ENCODE measurements at regions not wholly inside any gene's neighbourhood (a gene's known extent, or its start where the extent isn't known, plus 50 kb on each side); places are given as distances from the start of the nearest gene placed in this dataset.

DNA sequence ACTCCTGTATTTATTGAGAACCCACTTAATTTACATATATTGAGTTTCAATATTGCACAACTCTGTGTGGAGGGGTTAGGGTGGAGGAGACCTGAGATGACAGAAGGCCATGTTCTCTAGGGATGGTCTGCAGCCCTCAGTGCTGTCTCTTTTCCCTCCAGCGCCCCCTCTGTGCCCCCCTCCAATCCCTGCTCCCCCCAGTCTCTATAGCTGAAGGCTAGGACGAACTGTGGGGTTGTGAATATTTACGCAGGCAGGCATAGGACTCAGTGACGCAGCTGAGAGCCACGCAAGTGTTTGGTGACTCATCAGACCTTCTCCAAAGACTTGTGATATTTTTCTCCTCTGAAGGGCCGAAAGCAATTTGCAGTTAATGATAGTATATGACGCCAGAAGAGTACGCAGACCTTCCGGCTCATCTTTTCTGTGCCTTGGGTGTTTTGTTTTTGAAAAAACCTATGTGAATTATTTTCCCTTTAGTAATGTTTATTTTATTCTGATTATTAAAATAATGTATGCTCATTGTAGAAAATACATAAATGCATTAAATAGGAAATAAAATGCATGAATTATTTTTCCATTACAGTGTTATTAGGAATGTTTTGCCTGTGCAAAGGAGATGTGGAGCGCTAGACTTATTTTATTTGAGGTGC lies 85.3 kb downstream of the SLC25A47 start:
- peak overlapping the region; percentile 73 for H3K27ac ChIP-seq (ENCODE audit: low read depth, low read length)
- H3K4me3 ChIP-seq (ENCODE audit: low read depth, low read length): no peak overlapping the region
- no peak overlapping the region for H3K9ac ChIP-seq (ENCODE audit: low read depth, low read length)

DNA sequence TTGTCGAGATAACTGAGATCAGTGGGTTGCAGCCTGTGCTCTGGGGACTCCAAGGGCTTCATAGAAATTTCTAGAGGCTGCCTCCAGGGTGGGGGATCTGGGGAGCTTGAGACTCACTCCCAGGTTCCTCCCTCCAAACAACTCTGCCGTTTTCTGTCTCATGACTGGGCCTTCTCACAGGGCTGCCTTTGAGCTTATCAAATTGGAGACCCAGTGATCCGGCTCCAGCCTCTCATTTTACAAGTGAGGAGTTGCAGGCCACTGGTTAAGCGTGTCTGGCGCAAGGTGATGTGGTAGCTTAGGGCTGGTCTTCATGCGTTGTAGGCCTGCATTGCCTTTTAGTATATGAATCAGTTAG lies 85.8 kb downstream of the SLC25A47 start:
- Histone ChIP-seq H3K27me3 (ENCODE audit: control insufficient read depth, insufficient read depth, low read length) (no peaks in the 10 kb centered on the region), H3K27ac (ENCODE audit: low read depth, low read length) (peak overlapping the region; percentile 73), H3K36me3 (ENCODE audit: control insufficient read depth, insufficient read depth, low read length) (no peaks in the 10 kb centered on the region), H3K4me3 (ENCODE audit: low read depth, low read length) (no peak overlapping the region), H3K4me1 (ENCODE audit: control insufficient read depth, insufficient read depth, low read length) (peaks cover 30% of the 10 kb centered on the region), H3K9ac (ENCODE audit: low read depth, low read length) (no peak overlapping the region), H3K9me3 (ENCODE audit: control insufficient read depth, insufficient read depth, low read length) (no peaks in the 10 kb centered on the region)

More for the DNA sequence above, 85.3 kb downstream of the SLC25A47 start:
- Histone ChIP-seq H3K9me3 (ENCODE audit: control insufficient read depth, insufficient read depth, low read length) (no peaks in the 10 kb centered on the region), H3K36me3 (ENCODE audit: control insufficient read depth, insufficient read depth, low read length) (no peaks in the 10 kb centered on the region), H3K27me3 (ENCODE audit: control insufficient read depth, insufficient read depth, low read length) (no peaks in the 10 kb centered on the region), H3K4me1 (ENCODE audit: control insufficient read depth, insufficient read depth, low read length) (peaks cover 30% of the 10 kb centered on the region)

DNA sequence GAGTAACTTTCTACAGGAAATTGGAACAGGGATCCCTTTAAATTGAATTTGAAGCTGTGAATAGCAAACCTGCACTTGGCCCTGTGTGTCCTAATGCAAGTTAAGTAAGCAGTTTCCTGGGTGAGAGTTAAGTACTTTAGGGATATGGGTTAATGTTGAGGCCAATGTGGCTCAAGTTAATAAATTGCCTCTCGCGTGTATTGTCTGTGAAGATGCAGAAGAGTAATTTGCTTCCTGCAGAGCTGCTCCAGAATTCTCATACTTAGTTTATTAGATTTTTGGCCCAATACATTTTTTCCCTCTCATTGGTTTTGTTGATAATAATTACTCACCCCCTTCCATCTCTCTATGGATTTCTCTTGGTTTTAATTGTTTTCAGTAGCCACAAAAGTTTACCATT lies 86.5 kb downstream of the SLC25A47 start:
- H3K9ac ChIP-seq (ENCODE audit: low read depth, low read length): no peak overlapping the region
- peak overlapping the region; percentile 73 for H3K27ac ChIP-seq (ENCODE audit: low read depth, low read length)
- no peaks in the 10 kb centered on the region for H3K36me3 ChIP-seq (ENCODE audit: control insufficient read depth, insufficient read depth, low read length)
- no peak overlapping the region for H3K4me3 ChIP-seq (ENCODE audit: low read depth, low read length)
- H3K27me3 ChIP-seq (ENCODE audit: control insufficient read depth, insufficient read depth, low read length): no peaks in the 10 kb centered on the region
- H3K4me1 ChIP-seq (ENCODE audit: control insufficient read depth, insufficient read depth, low read length): peaks cover 30% of the 10 kb centered on the region
- no peaks in the 10 kb centered on the region for H3K9me3 ChIP-seq (ENCODE audit: control insufficient read depth, insufficient read depth, low read length)

DNA sequence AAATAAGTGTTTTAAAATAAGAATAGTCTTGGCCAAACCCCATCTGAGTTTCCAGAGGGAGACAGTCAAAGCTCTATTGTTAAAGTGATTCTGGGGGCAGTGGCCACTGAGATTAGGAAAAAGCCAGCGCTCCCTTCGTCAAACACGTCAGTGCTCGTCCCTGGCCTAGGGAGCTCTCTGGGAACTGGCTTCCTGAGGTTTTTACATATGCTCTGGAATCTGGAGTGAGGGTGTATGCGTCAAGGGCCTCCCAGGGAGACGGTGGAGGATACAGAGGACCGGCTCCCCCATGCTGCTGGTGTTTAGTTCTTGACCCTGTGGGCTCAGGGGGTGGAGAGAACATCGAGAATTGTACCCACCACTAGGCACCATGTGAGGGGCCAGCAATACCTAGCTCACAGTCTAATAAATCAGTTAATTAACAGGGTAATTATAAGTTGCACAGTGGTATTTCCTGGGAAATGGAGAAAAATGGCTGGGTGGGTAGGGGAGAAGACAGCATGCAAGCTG lies 87.0 kb downstream of the SLC25A47 start:
- Histone ChIP-seq H3K27me3 (ENCODE audit: control insufficient read depth, insufficient read depth, low read length) (no peaks in the 10 kb centered on the region), H3K9ac (ENCODE audit: low read depth, low read length) (no peak overlapping the region), H3K36me3 (ENCODE audit: control insufficient read depth, insufficient read depth, low read length) (no peaks in the 10 kb centered on the region), H3K9me3 (ENCODE audit: control insufficient read depth, insufficient read depth, low read length) (no peaks in the 10 kb centered on the region), H3K4me1 (ENCODE audit: control insufficient read depth, insufficient read depth, low read length) (peaks cover 30% of the 10 kb centered on the region), H3K4me3 (ENCODE audit: low read depth, low read length) (no peak overlapping the region), H3K27ac (ENCODE audit: low read depth, low read length) (peak overlapping the region; percentile 73)

DNA sequence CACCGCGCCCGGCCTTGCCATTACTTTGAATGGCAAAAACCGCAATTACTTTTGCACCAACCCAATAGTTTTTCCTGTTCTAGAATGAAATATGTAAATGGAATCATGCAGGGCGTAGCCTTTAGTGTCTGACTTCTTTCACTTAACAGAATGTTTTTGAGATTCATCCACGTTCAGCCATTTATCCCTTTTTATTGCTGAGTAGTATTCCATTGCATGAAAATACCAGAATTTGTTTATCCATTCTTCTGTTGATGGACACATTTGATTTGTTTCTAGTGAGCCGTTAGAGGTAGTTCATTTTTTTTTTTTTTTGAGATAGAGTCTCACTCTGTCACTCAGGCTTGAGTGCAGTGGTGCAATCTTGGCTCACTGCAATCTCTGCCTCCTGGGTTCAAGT lies 90.6 kb downstream of the SLC25A47 start:
- no peak overlapping the region for H3K4me3 ChIP-seq (ENCODE audit: low read depth, low read length)
- no peaks in the 10 kb centered on the region for H3K9me3 ChIP-seq (ENCODE audit: control insufficient read depth, insufficient read depth, low read length)
- no peaks in the 10 kb centered on the region for H3K27me3 ChIP-seq (ENCODE audit: control insufficient read depth, insufficient read depth, low read length)
- no peak overlapping the region for H3K27ac ChIP-seq (ENCODE audit: low read depth, low read length)
- no peaks in the 10 kb centered on the region for H3K36me3 ChIP-seq (ENCODE audit: control insufficient read depth, insufficient read depth, low read length)
- no peak overlapping the region for H3K9ac ChIP-seq (ENCODE audit: low read depth, low read length)
- H3K4me1 ChIP-seq (ENCODE audit: control insufficient read depth, insufficient read depth, low read length): peaks cover 22% of the 10 kb centered on the region

DNA sequence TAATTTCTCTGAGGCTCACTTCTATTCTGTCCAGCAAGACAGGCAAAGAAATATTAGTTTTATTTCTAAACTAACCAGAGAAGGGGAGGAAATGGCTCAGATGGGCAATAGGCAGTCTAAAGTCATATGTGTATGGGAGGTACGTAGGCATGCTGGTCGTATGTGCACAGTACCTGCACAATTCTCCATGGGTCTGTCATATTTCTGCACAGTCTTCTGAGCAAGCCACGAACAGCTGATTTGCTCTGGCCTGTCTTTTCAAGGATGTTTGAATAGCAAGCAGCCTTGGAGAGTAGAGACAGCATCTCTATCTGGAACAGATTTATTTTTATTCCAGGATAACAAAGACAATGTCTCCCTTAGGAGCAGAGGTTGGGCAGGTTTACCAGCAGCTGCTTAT lies 92.1 kb downstream of the SLC25A47 start:
- H3K27me3 ChIP-seq (ENCODE audit: control insufficient read depth, insufficient read depth, low read length): no peaks in the 10 kb centered on the region
- no peak overlapping the region for H3K4me3 ChIP-seq (ENCODE audit: low read depth, low read length)
- no peak overlapping the region for H3K9ac ChIP-seq (ENCODE audit: low read depth, low read length)
- H3K4me1 ChIP-seq (ENCODE audit: control insufficient read depth, insufficient read depth, low read length): peaks cover 6% of the 10 kb centered on the region
- H3K9me3 ChIP-seq (ENCODE audit: control insufficient read depth, insufficient read depth, low read length): no peaks in the 10 kb centered on the region
- H3K27ac ChIP-seq (ENCODE audit: low read depth, low read length): no peak overlapping the region
- H3K36me3 ChIP-seq (ENCODE audit: control insufficient read depth, insufficient read depth, low read length): no peaks in the 10 kb centered on the region

DNA sequence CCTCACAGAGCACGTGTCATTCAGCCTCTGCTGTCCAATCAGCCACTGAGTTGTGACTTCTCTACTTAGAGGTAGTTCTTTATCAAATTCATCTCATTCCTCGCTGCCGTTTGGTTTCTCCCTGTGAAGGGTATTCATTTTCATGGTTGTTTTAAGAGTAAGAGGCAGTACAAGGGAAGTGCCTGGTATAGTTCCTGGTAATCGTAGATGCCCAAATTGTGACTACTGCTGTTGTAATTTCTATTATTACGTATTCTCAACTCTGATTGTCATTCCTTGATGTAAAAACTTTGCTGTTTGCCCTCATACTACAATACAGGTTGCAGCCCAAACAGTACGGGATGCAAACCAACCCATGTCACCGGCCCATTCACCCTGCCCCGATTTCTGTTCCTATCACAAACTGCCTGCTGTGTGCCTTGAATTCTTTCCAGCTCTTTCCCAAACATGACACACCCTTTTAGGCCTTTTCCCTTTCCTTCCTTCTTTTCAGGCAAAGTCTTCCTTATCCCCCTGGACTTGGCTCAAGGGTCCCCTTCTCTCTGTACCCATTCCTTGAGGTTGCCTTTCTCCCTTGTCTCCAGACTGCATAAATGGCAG lies 93.0 kb downstream of the SLC25A47 start:
- H3K36me3 ChIP-seq (ENCODE audit: control insufficient read depth, insufficient read depth, low read length): no peaks in the 10 kb centered on the region

DNA sequence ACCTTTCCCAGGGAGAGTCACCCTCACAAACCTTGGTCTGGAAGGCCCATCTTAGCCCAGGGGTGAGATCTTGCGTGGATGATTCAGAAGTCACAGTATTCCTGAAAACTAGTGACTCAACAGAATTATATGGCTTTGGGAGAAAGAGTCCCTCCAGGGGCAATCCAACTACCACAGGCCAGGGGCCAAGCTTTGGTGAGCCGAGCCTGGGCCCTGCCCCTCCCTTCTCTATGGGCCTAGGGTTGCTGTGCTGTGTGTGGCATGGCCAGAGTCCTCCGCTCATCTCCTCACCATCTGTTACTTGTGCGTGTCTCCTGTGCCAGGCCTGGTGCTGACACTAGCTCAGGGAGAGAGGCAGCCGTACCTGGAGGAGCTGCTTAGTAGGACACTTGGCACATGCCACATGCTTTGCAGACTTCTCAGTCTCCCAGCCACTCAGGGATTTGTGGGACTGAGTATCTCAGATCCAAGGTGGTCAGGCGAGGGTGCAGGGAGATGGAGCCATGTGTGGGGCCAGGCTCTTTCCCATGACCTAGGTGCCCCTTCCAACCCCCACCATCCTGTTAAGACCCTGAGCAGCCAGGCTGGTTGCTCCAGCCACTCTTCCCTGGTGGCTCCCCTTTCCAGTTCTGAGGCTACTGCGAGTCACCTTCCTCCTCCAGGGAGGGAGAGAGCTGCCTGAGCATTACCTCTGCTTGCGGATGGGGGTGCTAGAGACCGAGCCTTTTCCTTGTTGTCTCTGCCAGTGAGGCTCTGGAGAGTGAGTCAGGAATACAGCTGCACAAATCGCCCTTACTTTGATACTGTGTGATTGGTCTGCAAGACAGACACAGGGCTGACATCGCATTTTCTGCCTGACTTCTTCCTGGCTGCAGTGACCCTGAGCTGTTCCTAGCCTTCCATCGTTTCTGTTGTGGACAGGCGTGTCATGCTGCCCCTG lies 94.1 kb downstream of the SLC25A47 start:
- Histone ChIP-seq H3K27me3 (ENCODE audit: control insufficient read depth, insufficient read depth, low read length) (no peaks in the 10 kb centered on the region), H3K9me3 (ENCODE audit: control insufficient read depth, insufficient read depth, low read length) (no peaks in the 10 kb centered on the region), H3K4me3 (ENCODE audit: low read depth, low read length) (no peak overlapping the region), H3K4me1 (ENCODE audit: control insufficient read depth, insufficient read depth, low read length) (peaks cover 3% of the 10 kb centered on the region; the same call in 1 of the 2 replicates), H3K9ac (ENCODE audit: low read depth, low read length) (no peak overlapping the region), H3K36me3 (ENCODE audit: control insufficient read depth, insufficient read depth, low read length) (no peaks in the 10 kb centered on the region), H3K27ac (ENCODE audit: low read depth, low read length) (no peak overlapping the region)

More for the DNA sequence above, 93.0 kb downstream of the SLC25A47 start:
- Histone ChIP-seq H3K4me1 (ENCODE audit: control insufficient read depth, insufficient read depth, low read length) (peaks cover 3% of the 10 kb centered on the region; the same call in 1 of the 2 replicates), H3K27ac (ENCODE audit: low read depth, low read length) (no peak overlapping the region), H3K9ac (ENCODE audit: low read depth, low read length) (no peak overlapping the region), H3K27me3 (ENCODE audit: control insufficient read depth, insufficient read depth, low read length) (no peaks in the 10 kb centered on the region), H3K9me3 (ENCODE audit: control insufficient read depth, insufficient read depth, low read length) (no peaks in the 10 kb centered on the region), H3K4me3 (ENCODE audit: low read depth, low read length) (no peak overlapping the region)

DNA sequence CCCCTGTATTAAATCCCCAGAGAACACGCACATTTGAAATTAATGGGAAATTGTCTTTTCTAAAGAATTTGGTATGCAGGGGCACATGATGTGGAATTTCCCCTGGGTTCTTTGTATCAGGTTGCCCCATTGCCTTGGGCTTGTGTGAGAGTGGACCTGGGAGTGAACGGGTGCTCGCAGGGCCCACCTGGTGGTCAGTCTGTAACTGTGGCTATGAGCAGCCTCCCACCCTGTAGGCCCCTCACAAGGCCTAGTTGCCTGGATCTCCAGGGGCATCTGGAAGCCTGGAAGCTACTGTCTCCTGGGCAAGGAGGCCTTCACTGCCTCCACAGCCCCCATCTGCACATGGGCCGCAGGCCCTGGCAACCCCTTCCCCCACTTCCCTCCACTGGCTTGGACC lies 96.7 kb downstream of the SLC25A47 start:
- H3K27ac ChIP-seq (ENCODE audit: low read depth, low read length): no peak overlapping the region
- no peaks in the 10 kb centered on the region for H3K9me3 ChIP-seq (ENCODE audit: control insufficient read depth, insufficient read depth, low read length)
- H3K4me3 ChIP-seq (ENCODE audit: low read depth, low read length): no peak overlapping the region
- no peaks in the 10 kb centered on the region for H3K36me3 ChIP-seq (ENCODE audit: control insufficient read depth, insufficient read depth, low read length)
- no peak overlapping the region for H3K9ac ChIP-seq (ENCODE audit: low read depth, low read length)
- H3K4me1 ChIP-seq (ENCODE audit: control insufficient read depth, insufficient read depth, low read length): peaks cover 3% of the 10 kb centered on the region
- no peaks in the 10 kb centered on the region for H3K27me3 ChIP-seq (ENCODE audit: control insufficient read depth, insufficient read depth, low read length)

DNA sequence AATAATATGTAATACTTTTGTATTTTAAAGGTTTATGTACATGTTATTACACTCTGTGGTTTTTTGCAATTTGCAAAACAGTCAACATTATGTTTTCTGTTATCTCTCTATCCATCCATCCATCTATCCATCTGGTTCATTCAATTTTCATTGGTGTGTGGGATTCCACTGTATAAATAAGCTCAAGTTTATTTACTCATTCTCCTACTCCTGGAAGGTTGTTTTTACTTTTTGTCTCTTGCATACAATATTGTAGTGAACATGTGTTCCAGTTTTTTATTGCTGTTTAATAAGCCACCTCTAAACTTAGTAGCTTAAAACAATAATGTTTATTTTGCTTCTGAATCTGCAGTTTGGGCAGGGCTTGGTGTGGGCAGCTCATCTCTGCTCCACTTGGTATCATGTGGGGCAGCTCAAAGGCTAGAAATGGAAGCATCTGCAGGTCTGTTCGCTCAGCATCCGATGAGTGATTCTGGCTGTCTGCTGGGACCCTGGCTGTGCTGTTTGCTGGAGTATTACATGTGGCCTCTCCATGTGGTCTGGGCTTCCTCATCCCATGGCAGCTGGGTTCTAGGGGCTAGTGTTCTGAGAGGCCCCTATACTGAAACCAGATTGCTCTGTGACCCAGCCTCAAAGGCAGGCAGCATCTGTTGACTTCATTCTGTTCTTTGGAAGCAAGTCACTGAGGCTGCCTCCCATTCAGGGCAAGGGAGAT lies 98.8 kb downstream of the SLC25A47 start:
- Histone ChIP-seq H3K4me3 (ENCODE audit: low read depth, low read length) (no peak overlapping the region), H3K9me3 (ENCODE audit: control insufficient read depth, insufficient read depth, low read length) (no peaks in the 10 kb centered on the region), H3K4me1 (ENCODE audit: control insufficient read depth, insufficient read depth, low read length) (peaks cover 10% of the 10 kb centered on the region), H3K36me3 (ENCODE audit: control insufficient read depth, insufficient read depth, low read length) (no peaks in the 10 kb centered on the region), H3K27me3 (ENCODE audit: control insufficient read depth, insufficient read depth, low read length) (no peaks in the 10 kb centered on the region), H3K9ac (ENCODE audit: low read depth, low read length) (no peak overlapping the region), H3K27ac (ENCODE audit: low read depth, low read length) (no peak overlapping the region)
